GM12878 (cell line): ENCODE measurements at regions not wholly inside any gene's neighbourhood (a gene's known extent, or its start where the extent isn't known, plus 50 kb on each side); places are given as distances from the start of the nearest gene placed in this dataset.
"Not testable (repeated sequence)": the region's sequence is repeated elsewhere in the genome, so short reads cannot be mapped to it uniquely, and the experiment has no call there.

Experiments
- CBX5 ChIP-seq: sonication (generic); IDR thresholded peaks from 2 replicates; pipeline ENCODE4 v1.6.1; 2016; ENCODE audit warnings: low read depth, moderate library complexity, mild to moderate bottlenecking, inconsistent platforms
- CTCF ChIP-seq, 3 experiments: IDR thresholded peaks in 2 of 3; conservative IDR thresholded peaks in 1 of 3; 2 replicates each; pipeline ENCODE4 v1.5.1; 2011; ENCODE audit warnings: low read depth in 3 of 3, low read length in 3 of 3, mild to moderate bottlenecking in 3 of 3, control low read depth in 2 of 3, moderate library complexity in 2 of 3, inconsistent platforms in 1 of 3, mixed read lengths in 1 of 3; ENCODE audit not compliant: control insufficient read depth in 2 of 3, insufficient read depth in 1 of 3; ENCODE audit errors: extremely low read depth in 1 of 3
- E4F1 ChIP-seq: fragments of 450-650 bp; IDR thresholded peaks from 2 replicates; pipeline ENCODE4 v1.6.1; 2018; ENCODE audit warnings: borderline replicate concordance, mild to moderate bottlenecking; ENCODE audit not compliant: partially characterized antibody
- EP300 ChIP-seq, 2 experiments: fragments of 150-350 bp in 1 of 2; IDR thresholded peaks; 2 replicates each; pipeline ENCODE4 v1.6.1; 2011 to 2012; ENCODE audit warnings: low read depth in 2 of 2, low read length in 2 of 2, borderline replicate concordance in 1 of 2, improper control_type of control experiment in 1 of 2, inconsistent platforms in 1 of 2; ENCODE audit not compliant: control insufficient read depth in 1 of 2
- FOXK2 ChIP-seq: fragments of 450-650 bp; IDR thresholded peaks from 2 replicates; pipeline ENCODE4 v1.6.1; 2017; ENCODE audit warnings: mild to moderate bottlenecking, moderate library complexity
- POLR2A ChIP-seq: IDR thresholded peaks from 2 replicates; pipeline ENCODE4 v1.6.1; 2011; ENCODE audit warnings: low read depth, mild to moderate bottlenecking, low read length
- POLR2AphosphoS2 ChIP-seq: IDR thresholded peaks from 2 replicates; pipeline ENCODE4 v1.6.1; 2011; ENCODE audit warnings: low read depth, mild to moderate bottlenecking, low read length, improper control_type of control experiment, moderate library complexity
- TARDBP ChIP-seq: IDR thresholded peaks from 2 replicates; pipeline ENCODE4 v1.6.1; 2016; ENCODE audit warnings: borderline replicate concordance

- not testable (repeated sequence) for TF ChIP-seq CBX5; CTCF (IDR thresholded peaks at IDR 0.05 in 2 of 3, conservative IDR thresholded peaks at IDR 0.05 in 1 of 3; ENCODE audit: control insufficient read depth in 2 of 3, extremely low read depth in 1 of 3, insufficient read depth in 1 of 3, low read depth in 3 of 3, low read length in 3 of 3); POLR2A; E4F1; TARDBP; FOXK2; POLR2AphosphoS2; EP300 (IDR thresholded peaks at IDR 0.05; ENCODE audit: borderline replicate concordance in 1 of 2, control insufficient read depth in 1 of 2, low read depth in 2 of 2, low read length in 2 of 2)
Measured at GRCh38 chr11:49750447-49750846, 201.7 kb upstream of the OR4C13 start.
